ENCODE measurements at regions not wholly inside any gene's neighbourhood (a gene's known extent, or its start where the extent isn't known, plus 50 kb on each side); places are given as distances from the start of the nearest gene placed in this dataset.

GRCh38 chr7:89943525-89944050, 210.7 kb upstream of the STEAP1 start:
- H4K20me1 ChIP-seq (ENCODE audit: insufficient read depth, low read length), result no peaks in the 10 kb centered on the region

More at GRCh38 chr7:89943525-89944050, 210.7 kb upstream of the STEAP1 start:
- Histone ChIP-seq H4K91ac (ENCODE audit: insufficient read depth, low read depth, low read length) (no peak overlapping the region), H3K9ac (ENCODE audit: low read depth, low read length) (no peak overlapping the region), H3K27me3 (ENCODE audit: control insufficient read depth, insufficient read depth, low read length) (no peaks in the 10 kb centered on the region), H2BK120ac (ENCODE audit: low read depth, low read length) (no peak overlapping the region), H3K4ac (ENCODE audit: low read depth, low read length) (no peak overlapping the region), H3K9me3 (ENCODE audit: control insufficient read depth, insufficient read depth, low read length) (peaks cover 4% of the 10 kb centered on the region), H3K14ac (replicated peaks; ENCODE audit: low read depth, low read length) (no peak overlapping the region), H3K4me3 (ENCODE audit: insufficient read depth, low read depth, low read length) (no peak overlapping the region), H3K9me1 (ENCODE audit: insufficient read depth, low read length) (no peaks in the 10 kb centered on the region), H2AFZ (replicated peaks; ENCODE audit: low read length, poor library complexity) (no peak overlapping the region), H4K5ac (ENCODE audit: low read depth, low read length) (no peak overlapping the region), H3K4me2 (ENCODE audit: low read depth, low read length) (no peak overlapping the region), H3K27ac (ENCODE audit: insufficient read depth, low read length) (no peak overlapping the region), H2AK5ac (ENCODE audit: low read depth, low read length) (no peak overlapping the region), H2AK9ac (replicated peaks; ENCODE audit: low read depth, low read length, poor library complexity) (no peak overlapping the region), H4K8ac (ENCODE audit: low read depth in 2 of 2, low read length in 2 of 2) (no peak overlapping the region), H2BK15ac (ENCODE audit: low read depth, low read length) (no peak overlapping the region), H3K79me1 (ENCODE audit: low read depth in 1 of 2, low read length in 2 of 2) (no peaks in the 10 kb centered on the region), H3K56ac (ENCODE audit: extremely low read depth, insufficient read depth, low read length) (no peak overlapping the region), H2BK20ac (ENCODE audit: low read depth, low read length) (no peak overlapping the region), H3K36me3 (ENCODE audit: control insufficient read depth, insufficient read depth, low read length) (no peaks in the 10 kb centered on the region), H3K23ac (ENCODE audit: low read depth, low read length) (no peak overlapping the region), H2BK5ac (ENCODE audit: low read depth, low read length, poor library complexity, severe bottlenecking) (no peak overlapping the region), H3K4me1 (ENCODE audit: control insufficient read depth, insufficient read depth, low read length) (no peaks in the 10 kb centered on the region), H3K18ac (ENCODE audit: low read depth, low read length) (no peak overlapping the region)
- in situ Hi-C loops (cut with MboI; ENCODE audit: low sequenced_read_pairs) (no loop called here), dilution Hi-C loops (cut with HindIII; ENCODE audit: low sequenced_read_pairs, unreplicated experiment) (no loop called here), intact Hi-C loops (cut with micrococcal nuclease) (no loop called here)
- CTCF ChIA-PET, result no interaction called here
- TF ChIP-seq FOS (IDR thresholded peaks at IDR 0.05; ENCODE audit: low read depth, low read length) (no peak), MAFK (IDR thresholded peaks at IDR 0.05; ENCODE audit: low read depth, low read length) (no peak), ELK1 (IDR thresholded peaks at IDR 0.05; ENCODE audit: borderline replicate concordance, low read depth, low read length) (no peak), CEBPB (IDR thresholded peaks at IDR 0.05; ENCODE audit: low read depth, low read length) (no peak), SMC3 (IDR thresholded peaks at IDR 0.05; ENCODE audit: low read depth, low read length) (no peak), NFE2L2 (IDR thresholded peaks at IDR 0.05; ENCODE audit: low read depth, low read length) (no peak), RAD21 (IDR thresholded peaks at IDR 0.05; ENCODE audit: low read length) (no peak), RFX5 (IDR thresholded peaks at IDR 0.05; ENCODE audit: low read depth, low read length) (no peak), MXI1 (IDR thresholded peaks at IDR 0.05; ENCODE audit: borderline replicate concordance, low read depth, low read length) (no peak), RCOR1 (IDR thresholded peaks at IDR 0.05; ENCODE audit: insufficient replicate concordance, low read length) (no peak), MAZ (IDR thresholded peaks at IDR 0.05; ENCODE audit: borderline replicate concordance, low read depth, low read length) (no peak)
- TF ChIP-seq, protein P1, sequence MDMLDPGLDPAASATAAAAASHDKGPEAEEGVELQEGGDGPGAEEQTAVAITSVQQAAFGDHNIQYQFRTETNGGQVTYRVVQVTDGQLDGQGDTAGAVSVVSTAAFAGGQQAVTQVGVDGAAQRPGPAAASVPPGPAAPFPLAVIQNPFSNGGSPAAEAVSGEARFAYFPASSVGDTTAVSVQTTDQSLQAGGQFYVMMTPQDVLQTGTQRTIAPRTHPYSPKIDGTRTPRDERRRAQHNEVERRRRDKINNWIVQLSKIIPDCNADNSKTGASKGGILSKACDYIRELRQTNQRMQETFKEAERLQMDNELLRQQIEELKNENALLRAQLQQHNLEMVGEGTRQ (IDR thresholded peaks at IDR 0.05; ENCODE audit: low read depth, low read length), result no peak
- BruUV-seq (replicated peaks), result no TSS peak
- no CpG with 5 or more reads among the region's 3 CpGs for WGBS, 2 experiments (ENCODE audit: extremely low coverage in 2 of 2, insufficient read length in 1 of 2)
- no peak for ATAC-seq (ENCODE audit: low read depth)
- POLR2A ChIA-PET (ENCODE audit: unreplicated experiment), result no interaction called here
- DNase-seq, result no peak

Data from IMR-90 (cell line).